Endodermal cell (in vitro differentiated cells): ENCODE measurements at regions not wholly inside any gene's neighbourhood (a gene's known extent, or its start where the extent isn't known, plus 50 kb on each side); places are given as distances from the start of the nearest gene placed in this dataset.
A peak's percentile ranks its signal among the peaks of the same experiment; 100 is the strongest.

Experiments
- DNase-seq: peaks from one replicate; pipeline ENCODE4 v3.0.0-alpha.2; 2017
- H3K27ac ChIP-seq: 2 replicates; pipeline ENCODE4 v1.5.1; 2013; ENCODE audit warnings: mild to moderate bottlenecking, low read depth, low read length, moderate library complexity
- H3K27me3 ChIP-seq: 2 replicates; pipeline ENCODE4 v1.6.1; 2013; ENCODE audit warnings: mild to moderate bottlenecking, low read length, moderate library complexity; ENCODE audit not compliant: insufficient read depth, control insufficient read depth, poor library complexity, severe bottlenecking
- H3K36me3 ChIP-seq: 2 replicates; pipeline ENCODE4 v1.7.0; 2013; ENCODE audit warnings: mild to moderate bottlenecking, low read length, moderate library complexity; ENCODE audit not compliant: control insufficient read depth, insufficient read depth
- H3K4me1 ChIP-seq: one replicate; pipeline ENCODE4 v1.7.0; 2013; ENCODE audit warnings: low read length; ENCODE audit not compliant: control insufficient read depth, insufficient read depth
- H3K4me3 ChIP-seq: 2 replicates; pipeline ENCODE4 v1.5.1; 2013; ENCODE audit warnings: mild to moderate bottlenecking, low read length, moderate library complexity
- H3K9ac ChIP-seq: 2 replicates; pipeline ENCODE4 v1.6.1; 2013; ENCODE audit warnings: mild to moderate bottlenecking, low read length, moderate library complexity; ENCODE audit not compliant: poor library complexity, severe bottlenecking; ENCODE audit errors: extremely low read depth
- H3K9me3 ChIP-seq: 2 replicates; pipeline ENCODE4 v1.6.1; 2013; ENCODE audit warnings: mild to moderate bottlenecking, low read length, moderate library complexity; ENCODE audit not compliant: control insufficient read depth
- H3K27ac Mint-ChIP-seq: 2 replicates; pipeline ENCODE4 v1.8.0; 2020; ENCODE audit warnings: mixed read lengths
- H3K27me3 Mint-ChIP-seq: 2 replicates; pipeline ENCODE4 v1.8.0; 2021; ENCODE audit warnings: mild to moderate bottlenecking, mixed read lengths; ENCODE audit not compliant: insufficient read depth
- H3K36me3 Mint-ChIP-seq: 2 replicates; pipeline ENCODE4 v1.8.0; 2020; ENCODE audit warnings: low read depth, mixed read lengths
- H3K4me1 Mint-ChIP-seq: 2 replicates; pipeline ENCODE4 v1.8.0; 2020; ENCODE audit warnings: mixed read lengths
- H3K4me3 Mint-ChIP-seq: 2 replicates; pipeline ENCODE4 v1.8.0; 2020; ENCODE audit warnings: mild to moderate bottlenecking, moderate library complexity, mixed read lengths
- H3K9me3 Mint-ChIP-seq: 2 replicates; pipeline ENCODE4 v1.8.0; 2020; ENCODE audit warnings: mild to moderate bottlenecking, mixed read lengths
- CTCF ChIP-seq: fragments of 200-600 bp; sonication (generic); conservative IDR thresholded peaks from 2 replicates; pipeline ENCODE4 v1.5.0; 2021; ENCODE audit warnings: antibody characterized with exemption, mild to moderate bottlenecking
- WGBS, 2 experiments: methylation state at CpG; one replicate each; pipeline versions ENCODE4 v1.1.5 to v1.1.7; 2013; ENCODE audit warnings: missing lambda C conversion rate in 2 of 2, mixed read lengths in 1 of 2; ENCODE audit not compliant: insufficient coverage in 1 of 2, insufficient read length in 1 of 2; 5-methylcytosine and 5-hydroxymethylcytosine counted together

GRCh38 chr14:85050180-85050579, 479.8 kb upstream of the FLRT2 start:
- peaks cover 15% of the 10 kb centered on the region for H3K36me3 Mint-ChIP-seq
- no peak for TF ChIP-seq CTCF
- WGBS, 2 experiments, result 77 to 100% methylated on average over 1 of the region's 1 CpG
- H3K4me3 Mint-ChIP-seq, result no peak overlapping the region
- DNase-seq, result no peak
- Histone ChIP-seq H3K4me3 (no peak overlapping the region), H3K9me3 (peaks cover 38% of the 10 kb centered on the region), H3K27ac (no peak overlapping the region), H3K36me3 (no peaks in the 10 kb centered on the region), H3K9ac (no peak overlapping the region), H3K4me1 (no peaks in the 10 kb centered on the region), H3K27me3 (no peaks in the 10 kb centered on the region)
- H3K4me1 Mint-ChIP-seq, result no peaks in the 10 kb centered on the region
- H3K27ac Mint-ChIP-seq, result no peak overlapping the region
- no peaks in the 10 kb centered on the region for H3K27me3 Mint-ChIP-seq
- peaks cover 54% of the 10 kb centered on the region for H3K9me3 Mint-ChIP-seq

GRCh38 chr14:85052646-85053045, 477.3 kb upstream of the FLRT2 start:
- Mint-ChIP-seq H3K27me3 (peaks cover 1% of the 10 kb centered on the region), H3K4me3 (no peak overlapping the region), H3K36me3 (peaks cover 15% of the 10 kb centered on the region), H3K9me3 (peaks cover 49% of the 10 kb centered on the region), H3K4me1 (no peaks in the 10 kb centered on the region), H3K27ac (no peak overlapping the region)
- no peaks in the 10 kb centered on the region for H3K27me3 ChIP-seq
- no peak overlapping the region for H3K4me3 ChIP-seq
- no peak for TF ChIP-seq CTCF
- peaks cover 34% of the 10 kb centered on the region for H3K9me3 ChIP-seq
- H3K36me3 ChIP-seq, result no peaks in the 10 kb centered on the region
- H3K9ac ChIP-seq, result no peak overlapping the region
- no peak overlapping the region for H3K27ac ChIP-seq
- DNase-seq, result no peak
- 100% methylated on average over 1 to 2 of the region's 2 CpGs for WGBS, 2 experiments
- H3K4me1 ChIP-seq, result no peaks in the 10 kb centered on the region

GRCh38 chr14:85054178-85054577, 475.8 kb upstream of the FLRT2 start:
- Histone ChIP-seq H3K9ac (no peak overlapping the region), H3K36me3 (no peaks in the 10 kb centered on the region), H3K9me3 (peaks cover 34% of the 10 kb centered on the region), H3K4me3 (peak overlapping the region; percentile 51), H3K27ac (no peak overlapping the region), H3K4me1 (no peaks in the 10 kb centered on the region), H3K27me3 (no peaks in the 10 kb centered on the region)
- Mint-ChIP-seq H3K27ac (no peak overlapping the region), H3K4me1 (no peaks in the 10 kb centered on the region), H3K36me3 (peaks cover 15% of the 10 kb centered on the region), H3K4me3 (no peak overlapping the region), H3K9me3 (peaks cover 48% of the 10 kb centered on the region), H3K27me3 (peaks cover 1% of the 10 kb centered on the region)
- DNase-seq, result no peak
- no peak for TF ChIP-seq CTCF
